OCI-LY7 (cell line): ENCODE measurements at regions not wholly inside any gene's neighbourhood (a gene's known extent, or its start where the extent isn't known, plus 50 kb on each side); places are given as distances from the start of the nearest gene placed in this dataset.

Source experiments
- BruUV-seq: library from RNA; stranded (reverse); fragments of 400-500 nt; replicated peaks from 2 replicates; lab custom pipeline; 2021; lab: Mats Ljungman, UMichigan
- CTCF ChIA-PET: fragments of 300-600 bp; sonication (Branson Sonifier 250); formaldehyde crosslinking; loops from one replicate; lab custom pipeline; 2022; ENCODE audit warnings: antibody characterized with exemption; ENCODE audit not compliant: unreplicated experiment; lab: Charles Lee
- POLR2A ChIA-PET: fragments of 300-600 bp; sonication (Branson Sonifier 250); formaldehyde crosslinking; loops from one replicate; lab custom pipeline; 2022; ENCODE audit warnings: antibody characterized with exemption; lab: Charles Lee
- DNase-seq: peaks from one replicate; pipeline ENCODE4 v3.0.0-alpha.2; 2015; ENCODE audit warnings: low spot score
- H2AFZ ChIP-seq: fragments of 200-600 bp; sonication (generic), shearing (Covaris generic); 2 replicates; pipeline ENCODE4 v1.6.1; 2014; ENCODE audit warnings: mild to moderate bottlenecking, antibody characterized with exemption, low read length, moderate library complexity
- H3K27ac ChIP-seq: fragments of 200-600 bp; sonication (generic); 2 replicates; pipeline ENCODE4 v1.5.1; 2014; ENCODE audit warnings: mixed run types, low read depth, mild to moderate bottlenecking, moderate library complexity, low read length, inconsistent platforms; ENCODE audit not compliant: poor library complexity, severe bottlenecking
- H3K36me3 ChIP-seq: fragments of 200-600 bp; sonication (generic); 2 replicates; pipeline ENCODE4 v1.6.1; 2014; ENCODE audit warnings: mild to moderate bottlenecking, antibody characterized with exemption, low read length, moderate library complexity, mixed read lengths; ENCODE audit not compliant: insufficient read depth
- H3K4me1 ChIP-seq: fragments of 200-600 bp; sonication (generic); 2 replicates; pipeline ENCODE4 v1.5.1; 2014; ENCODE audit warnings: mild to moderate bottlenecking, low read length; ENCODE audit not compliant: insufficient read depth, poor library complexity, severe bottlenecking
- H3K4me2 ChIP-seq: fragments of 200-600 bp; sonication (generic); 2 replicates; pipeline ENCODE4 v1.6.1; 2014; ENCODE audit warnings: mild to moderate bottlenecking, low read length
- H3K4me3 ChIP-seq: fragments of 200-600 bp; sonication (generic); 2 replicates; pipeline ENCODE4 v1.5.1; 2014; ENCODE audit warnings: mild to moderate bottlenecking, low read depth, low read length; ENCODE audit not compliant: poor library complexity, severe bottlenecking
- H3K79me2 ChIP-seq: fragments of 200-600 bp; sonication (generic); 2 replicates; pipeline ENCODE4 v1.6.1; 2016; ENCODE audit warnings: low read depth, mild to moderate bottlenecking, low read length, moderate library complexity, mixed read lengths; ENCODE audit not compliant: insufficient read depth
- H3K9me2 ChIP-seq: fragments of 200-600 bp; sonication (generic); 2 replicates; pipeline ENCODE4 v1.6.1; 2016; ENCODE audit warnings: mild to moderate bottlenecking, low read length, mixed read lengths; ENCODE audit not compliant: insufficient read depth
- H3K9me3 ChIP-seq: fragments of 200-600 bp; sonication (generic); 2 replicates; pipeline ENCODE4 v1.6.1; 2014; ENCODE audit warnings: mild to moderate bottlenecking, mixed run types, low read length, mixed read lengths
- H4K20me1 ChIP-seq: fragments of 200-600 bp; sonication (generic); 2 replicates; pipeline ENCODE4 v1.6.1; 2014; ENCODE audit warnings: mild to moderate bottlenecking, antibody characterized with exemption, low read length, moderate library complexity, mixed read lengths; ENCODE audit not compliant: insufficient read depth
- EZH2phosphoT487 ChIP-seq: fragments of 200-600 bp; sonication (generic); IDR thresholded peaks from 2 replicates; pipeline ENCODE4 v1.6.1; 2018; ENCODE audit warnings: low read depth, borderline replicate concordance, mild to moderate bottlenecking, mixed run types, antibody characterized with exemption, low read length, moderate library complexity, mixed read lengths
- intact Hi-C: fragments of 100-400 bp; cut with micrococcal nuclease; formaldehyde crosslinking; loops from one replicate; pipeline ENCODE4 v1.10.0; 2022; ENCODE audit not compliant: unreplicated experiment
- TF ChIP-seq, protein P1 (sequence below): fragments of 200-600 bp; sonication (generic); conservative IDR thresholded peaks from 2 replicates; pipeline ENCODE4 v1.5.1; 2014; ENCODE audit warnings: mild to moderate bottlenecking, antibody characterized with exemption, low read length, moderate library complexity, mixed read lengths

DNA sequence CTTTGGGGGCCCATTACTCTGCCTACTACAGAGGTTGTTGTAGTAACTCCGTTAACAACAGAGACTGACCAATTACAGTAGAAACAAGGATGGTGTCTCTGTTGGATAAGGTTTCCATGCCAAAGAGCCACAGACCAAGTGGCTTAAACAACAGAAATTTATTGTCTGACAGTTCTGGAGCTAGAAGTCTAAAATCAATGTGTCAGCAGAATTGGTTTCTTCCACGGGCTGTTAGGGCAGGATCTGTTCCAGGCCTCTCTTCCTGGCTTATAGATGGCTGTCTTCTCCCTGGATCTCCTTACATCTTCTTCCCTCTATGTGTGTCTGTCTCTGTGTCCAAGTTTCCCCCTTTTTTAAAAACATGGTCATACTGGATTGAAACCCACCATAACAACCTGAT, 135.3 kb downstream of the AKAIN1 start:
- Histone ChIP-seq H3K79me2 (no peaks in the 10 kb centered on the region), H4K20me1 (no peaks in the 10 kb centered on the region), H2AFZ (no peak overlapping the region), H3K4me3 (no peak overlapping the region), H3K9me3 (no peaks in the 10 kb centered on the region), H3K9me2 (no peaks in the 10 kb centered on the region), H3K4me2 (no peak overlapping the region), H3K27ac (no peak overlapping the region), H3K4me1 (peaks cover 17% of the 10 kb centered on the region), H3K36me3 (no peaks in the 10 kb centered on the region)
- intact Hi-C loops, result no loop called here
- POLR2A ChIA-PET, result no interaction called here
- no TSS peak for BruUV-seq
- CTCF ChIA-PET, result no interaction called here
- no peak for DNase-seq
- TF ChIP-seq, protein P1, sequence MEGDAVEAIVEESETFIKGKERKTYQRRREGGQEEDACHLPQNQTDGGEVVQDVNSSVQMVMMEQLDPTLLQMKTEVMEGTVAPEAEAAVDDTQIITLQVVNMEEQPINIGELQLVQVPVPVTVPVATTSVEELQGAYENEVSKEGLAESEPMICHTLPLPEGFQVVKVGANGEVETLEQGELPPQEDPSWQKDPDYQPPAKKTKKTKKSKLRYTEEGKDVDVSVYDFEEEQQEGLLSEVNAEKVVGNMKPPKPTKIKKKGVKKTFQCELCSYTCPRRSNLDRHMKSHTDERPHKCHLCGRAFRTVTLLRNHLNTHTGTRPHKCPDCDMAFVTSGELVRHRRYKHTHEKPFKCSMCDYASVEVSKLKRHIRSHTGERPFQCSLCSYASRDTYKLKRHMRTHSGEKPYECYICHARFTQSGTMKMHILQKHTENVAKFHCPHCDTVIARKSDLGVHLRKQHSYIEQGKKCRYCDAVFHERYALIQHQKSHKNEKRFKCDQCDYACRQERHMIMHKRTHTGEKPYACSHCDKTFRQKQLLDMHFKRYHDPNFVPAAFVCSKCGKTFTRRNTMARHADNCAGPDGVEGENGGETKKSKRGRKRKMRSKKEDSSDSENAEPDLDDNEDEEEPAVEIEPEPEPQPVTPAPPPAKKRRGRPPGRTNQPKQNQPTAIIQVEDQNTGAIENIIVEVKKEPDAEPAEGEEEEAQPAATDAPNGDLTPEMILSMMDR, result no peak
- TF ChIP-seq EZH2phosphoT487, result no peak

DNA sequence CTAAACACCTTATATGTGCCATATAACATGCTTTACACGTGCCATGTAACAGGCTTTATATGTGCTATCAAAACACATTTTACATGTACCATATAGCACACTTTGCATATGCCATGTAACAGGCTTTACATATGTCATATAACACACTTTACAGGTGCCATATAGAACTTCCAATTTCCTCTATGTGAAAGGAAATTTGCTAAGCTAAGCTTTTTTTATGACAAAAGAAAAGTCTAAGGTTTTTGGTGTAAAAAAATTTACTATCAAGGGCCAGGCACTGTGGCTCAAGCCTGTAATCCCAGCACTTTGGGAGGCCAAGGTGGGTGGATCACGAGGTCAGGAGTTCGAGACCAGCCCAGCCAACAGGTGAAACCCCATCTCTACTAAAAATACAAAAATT, 136.5 kb downstream of the AKAIN1 start:
- intact Hi-C loops, result no loop called here
- ChIA-PET CTCF (no interaction called here), POLR2A (interaction anchor here (0.9 kb wide), 1 partner anchor 23 kb away, joined by 3 read pairs; no protein-coding TSS in a partner anchor)
- TF ChIP-seq EZH2phosphoT487, result no peak
- TF ChIP-seq, protein P1, result no peak
- no peaks in the 10 kb centered on the region for H3K36me3 ChIP-seq
- H3K9me3 ChIP-seq, result no peaks in the 10 kb centered on the region
- DNase-seq, result no peak
- no peaks in the 10 kb centered on the region for H3K79me2 ChIP-seq
- H3K4me1 ChIP-seq, result peaks cover 17% of the 10 kb centered on the region
- H3K27ac ChIP-seq, result no peak overlapping the region
- H3K9me2 ChIP-seq, result no peaks in the 10 kb centered on the region
- no peak overlapping the region for H3K4me3 ChIP-seq
- no peak overlapping the region for H3K4me2 ChIP-seq
- BruUV-seq, result no TSS peak
- no peaks in the 10 kb centered on the region for H4K20me1 ChIP-seq
- no peak overlapping the region for H2AFZ ChIP-seq

DNA sequence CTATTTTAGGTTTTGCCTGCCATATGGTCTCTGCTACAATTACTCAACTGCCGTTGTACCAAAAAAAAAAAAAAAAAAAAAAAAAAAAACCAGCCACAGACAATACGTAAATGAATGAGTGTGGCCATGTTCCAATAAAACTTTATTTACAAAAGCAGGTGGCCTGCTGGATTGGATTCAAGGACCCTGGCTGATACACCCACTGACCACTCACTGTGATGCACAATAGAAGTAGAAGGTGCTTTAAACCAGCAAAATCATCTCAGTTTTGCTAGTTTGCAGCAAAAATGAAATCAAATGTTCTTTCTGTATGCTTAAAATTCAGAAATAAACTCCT, 137.4 kb downstream of the AKAIN1 start:
- no peak for TF ChIP-seq EZH2phosphoT487
- TF ChIP-seq, protein P1, result no peak
- Histone ChIP-seq H3K9me2 (no peaks in the 10 kb centered on the region), H3K9me3 (no peaks in the 10 kb centered on the region), H2AFZ (peak overlapping the region; percentile 95; the same call in 1 of the 2 replicates), H3K4me2 (no peak overlapping the region), H3K79me2 (no peaks in the 10 kb centered on the region), H3K36me3 (no peaks in the 10 kb centered on the region), H3K4me3 (no peak overlapping the region), H4K20me1 (no peaks in the 10 kb centered on the region), H3K27ac (no peak overlapping the region), H3K4me1 (peaks cover 17% of the 10 kb centered on the region)
- DNase-seq, result no peak
- no TSS peak for BruUV-seq
- ChIA-PET POLR2A (interaction anchor here (0.9 kb wide), 1 partner anchor 22 kb away, joined by 3 read pairs; no protein-coding TSS in a partner anchor), CTCF (no interaction called here)
- intact Hi-C loops, result loop anchor here (10.0 kb wide), 1 partner anchor 825 kb away; no protein-coding TSS in a partner anchor
